Transverse colon (tissue), 4 donors: ENCODE measurements at regions not wholly inside any gene's neighbourhood (a gene's known extent, or its start where the extent isn't known, plus 50 kb on each side); places are given as distances from the start of the nearest gene placed in this dataset.

Experiments used
- DNase-seq: peaks from one replicate; pipeline ENCODE4 v3.0.0-alpha.2; 2019
- H3K27ac ChIP-seq, 4 donors: fragments of 200-600 bp; sonication (generic); 2 replicates each; pipeline ENCODE4 v1.5.1; 2016 to 2018; ENCODE audit warnings: inconsistent platforms in 4 of 4
- H3K27me3 ChIP-seq: fragments of 200-600 bp; sonication (generic); 2 replicates; pipeline ENCODE4 v1.5.1; 2017; ENCODE audit warnings: inconsistent platforms
- H3K36me3 ChIP-seq, 4 donors: fragments of 200-600 bp; sonication (generic); 2 replicates each; pipeline ENCODE4 v1.5.1; 2017 to 2019; ENCODE audit warnings: inconsistent platforms in 4 of 4
- H3K4me1 ChIP-seq, 4 donors: fragments of 200-600 bp; sonication (generic); 2 replicates each; pipeline ENCODE4 v1.5.1; 2017 to 2020; ENCODE audit warnings: inconsistent platforms in 4 of 4
- H3K4me3 ChIP-seq, 4 donors: fragments of 200-600 bp; sonication (generic); 1 replicate in 1 of 4; 2 replicates in 3 of 4; pipeline versions ENCODE4 v1.5.1 to v1.6.1; 2017 to 2019; ENCODE audit warnings: inconsistent platforms in 4 of 4
- H3K9me3 ChIP-seq, 2 donors: fragments of 200-600 bp; sonication (generic); 2 replicates each; pipeline ENCODE4 v1.5.1; 2017 to 2019; ENCODE audit warnings: inconsistent platforms in 2 of 2
- EP300 ChIP-seq: sonication (generic); formaldehyde crosslinking; IDR thresholded peaks from one replicate; pipeline ENCODE4 v1.6.1; 2017; ENCODE audit warnings: antibody characterized with exemption, low read depth
- POLR2A ChIP-seq: fragments of 450-650 bp; IDR thresholded peaks from one replicate; pipeline ENCODE4 v1.6.1; 2016; ENCODE audit warnings: antibody characterized with exemption, mild to moderate bottlenecking, moderate library complexity
- POLR2AphosphoS5 ChIP-seq, 3 donors: sonication (generic); formaldehyde crosslinking; IDR thresholded peaks; one replicate each; pipeline ENCODE4 v1.6.1; 2016; ENCODE audit warnings: antibody characterized with exemption in 3 of 3
- WGBS, 2 donors: methylation state at CpG; one replicate each; pipeline ENCODE4 v1.1.5; 2018; ENCODE audit warnings: low coverage in 1 of 2; 5-methylcytosine and 5-hydroxymethylcytosine counted together
- in situ Hi-C, 4 donors: fragments of 200-750 bp; cut with MboI; loops; one replicate each; pipeline versions ENCODE4 v1.15.0 to v1.15.1; 2017; ENCODE audit warnings: low sequenced_read_pairs in 3 of 4, low pct_ligation_motif_present in 1 of 4, low pct_unique_long_range_greater_than_20kb in 1 of 4
- intact Hi-C: fragments of 100-400 bp; cut with DNase I; formaldehyde crosslinking; loops from one replicate; pipeline ENCODE4 v1.15.1; 2023; ENCODE audit warnings: low total_unique reads
- TF ChIP-seq, protein P1 (sequence below), 5 experiments: fragments of 200-600 bp in 3 of 5; fragments of 450-650 bp in 2 of 5; sonication (generic) in 3 of 5; IDR thresholded peaks; 1 replicate in 2 of 5; 2 replicates in 3 of 5; pipeline ENCODE4 v1.5.1; 2016 to 2017; ENCODE audit warnings: antibody characterized with exemption in 5 of 5, inconsistent platforms in 3 of 5, mild to moderate bottlenecking in 2 of 5, moderate library complexity in 1 of 5

DNA sequence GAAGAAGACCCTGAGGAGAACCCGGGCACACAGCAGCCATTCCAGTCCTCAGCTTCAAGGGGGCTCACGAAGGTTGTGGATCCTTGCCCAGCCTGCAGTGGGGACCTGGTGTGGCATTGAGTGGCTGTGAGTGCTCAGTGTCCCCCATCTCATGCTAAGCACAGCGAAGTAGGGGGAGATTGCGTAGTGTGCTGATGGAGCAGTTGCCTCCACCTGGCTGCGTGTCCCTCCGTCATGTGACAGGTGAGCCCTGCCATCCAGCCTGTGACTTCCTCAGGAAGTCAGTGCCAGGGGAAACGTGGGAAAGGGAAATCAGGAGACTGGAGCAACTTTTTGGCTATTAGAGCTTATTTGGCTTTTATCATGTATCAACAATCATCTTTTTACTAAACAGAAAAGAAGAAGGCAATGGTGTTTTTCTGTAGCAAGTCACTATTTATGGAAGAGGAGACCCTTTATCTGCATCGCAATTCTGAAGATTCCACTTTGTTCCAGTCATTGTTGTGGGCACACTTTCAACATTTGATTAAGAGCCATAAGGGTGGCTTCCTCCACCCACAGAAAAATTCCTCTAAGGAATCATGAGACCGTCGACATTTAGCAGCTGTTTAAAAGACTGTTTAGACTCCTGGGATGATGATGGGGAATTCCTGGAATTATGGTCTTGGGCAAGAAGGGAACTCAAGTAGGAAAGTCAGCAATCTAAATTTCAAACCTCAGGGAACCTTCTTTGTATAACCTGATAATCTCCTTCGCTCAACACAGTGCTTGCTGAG is 126.8 kb upstream of the SPATA13 start:
- in situ Hi-C loops: no loop called here
- TF ChIP-seq POLR2AphosphoS5 (IDR thresholded peaks at IDR 0.05) (peak; percentile 41 to 54 (median 46)), EP300 (no peak), POLR2A (no peak)
- TF ChIP-seq, protein P1, sequence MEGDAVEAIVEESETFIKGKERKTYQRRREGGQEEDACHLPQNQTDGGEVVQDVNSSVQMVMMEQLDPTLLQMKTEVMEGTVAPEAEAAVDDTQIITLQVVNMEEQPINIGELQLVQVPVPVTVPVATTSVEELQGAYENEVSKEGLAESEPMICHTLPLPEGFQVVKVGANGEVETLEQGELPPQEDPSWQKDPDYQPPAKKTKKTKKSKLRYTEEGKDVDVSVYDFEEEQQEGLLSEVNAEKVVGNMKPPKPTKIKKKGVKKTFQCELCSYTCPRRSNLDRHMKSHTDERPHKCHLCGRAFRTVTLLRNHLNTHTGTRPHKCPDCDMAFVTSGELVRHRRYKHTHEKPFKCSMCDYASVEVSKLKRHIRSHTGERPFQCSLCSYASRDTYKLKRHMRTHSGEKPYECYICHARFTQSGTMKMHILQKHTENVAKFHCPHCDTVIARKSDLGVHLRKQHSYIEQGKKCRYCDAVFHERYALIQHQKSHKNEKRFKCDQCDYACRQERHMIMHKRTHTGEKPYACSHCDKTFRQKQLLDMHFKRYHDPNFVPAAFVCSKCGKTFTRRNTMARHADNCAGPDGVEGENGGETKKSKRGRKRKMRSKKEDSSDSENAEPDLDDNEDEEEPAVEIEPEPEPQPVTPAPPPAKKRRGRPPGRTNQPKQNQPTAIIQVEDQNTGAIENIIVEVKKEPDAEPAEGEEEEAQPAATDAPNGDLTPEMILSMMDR (IDR thresholded peaks at IDR 0.05): no peak

GRCh38 chr13:24035411-24035810 is 125.1 kb upstream of the SPATA13 start:
- Histone ChIP-seq H3K4me3 (no peak overlapping the region), H3K36me3 (no peaks in the 10 kb centered on the region), H3K27ac (no peak overlapping the region), H3K27me3 (no peaks in the 10 kb centered on the region), H3K4me1 (peaks cover 13 to 40% (median 19%) of the 10 kb centered on the region in 4 donors), H3K9me3 (no peaks in the 10 kb centered on the region)
- intact Hi-C loops (no loop called here), in situ Hi-C loops (no loop called here)
- WGBS, 2 donors: 71 to 81% methylated on average over 2 to 5 of the region's 5 CpGs
- DNase-seq: no peak
- TF ChIP-seq, protein P1 (IDR thresholded peaks at IDR 0.05): no peak
- TF ChIP-seq POLR2AphosphoS5 (IDR thresholded peaks at IDR 0.05) (no peak), EP300 (no peak), POLR2A (no peak)

More for the DNA sequence above, 126.8 kb upstream of the SPATA13 start:
- DNase-seq: no peak
- Histone ChIP-seq H3K36me3 (no peaks in the 10 kb centered on the region), H3K4me3 (no peak overlapping the region), H3K27ac (peak overlapping the region; percentile 18 to 52 (median 42)), H3K9me3 (no peaks in the 10 kb centered on the region), H3K4me1 (peaks cover 10 to 32% (median 11%) of the 10 kb centered on the region in 4 donors), H3K27me3 (no peaks in the 10 kb centered on the region)
- intact Hi-C loops: no loop called here
- WGBS, 2 donors: 68 to 84% methylated on average over 3 to 11 of the region's 11 CpGs

DNA sequence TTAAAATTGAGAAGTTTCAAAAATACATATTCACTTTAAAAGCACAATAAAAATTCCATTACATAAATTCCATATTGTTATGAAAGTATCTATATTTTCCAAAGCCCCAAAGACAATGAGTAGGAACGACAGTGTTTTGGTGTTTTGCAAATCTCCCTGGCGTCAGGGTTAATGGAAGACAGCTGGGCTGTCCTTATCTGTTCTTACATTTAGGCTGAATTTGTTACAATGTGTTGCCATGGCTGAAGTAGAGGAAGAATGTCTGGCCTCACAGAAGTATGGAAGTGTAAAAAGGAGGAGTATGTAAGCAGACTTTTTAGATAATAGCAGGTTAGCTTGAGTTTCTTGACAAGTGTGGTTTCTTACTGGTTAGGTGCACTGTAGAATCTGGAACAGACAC is 124.4 kb upstream of the SPATA13 start:
- Histone ChIP-seq H3K4me3 (no peak overlapping the region), H3K36me3 (no peaks in the 10 kb centered on the region), H3K9me3 (no peaks in the 10 kb centered on the region), H3K4me1 (peaks cover 13 to 40% (median 19%) of the 10 kb centered on the region in 4 donors), H3K27ac (no peak overlapping the region), H3K27me3 (no peaks in the 10 kb centered on the region)
- intact Hi-C loops: no loop called here
- no peak for TF ChIP-seq POLR2A
- TF ChIP-seq, protein P1 (IDR thresholded peaks at IDR 0.05): no peak
- no peak for TF ChIP-seq POLR2AphosphoS5 (IDR thresholded peaks at IDR 0.05)
- no peak for TF ChIP-seq EP300
- in situ Hi-C loops: no loop called here
- WGBS, 2 donors: 71 to 90% methylated on average over 2 of the region's 2 CpGs
- DNase-seq: no peak

DNA sequence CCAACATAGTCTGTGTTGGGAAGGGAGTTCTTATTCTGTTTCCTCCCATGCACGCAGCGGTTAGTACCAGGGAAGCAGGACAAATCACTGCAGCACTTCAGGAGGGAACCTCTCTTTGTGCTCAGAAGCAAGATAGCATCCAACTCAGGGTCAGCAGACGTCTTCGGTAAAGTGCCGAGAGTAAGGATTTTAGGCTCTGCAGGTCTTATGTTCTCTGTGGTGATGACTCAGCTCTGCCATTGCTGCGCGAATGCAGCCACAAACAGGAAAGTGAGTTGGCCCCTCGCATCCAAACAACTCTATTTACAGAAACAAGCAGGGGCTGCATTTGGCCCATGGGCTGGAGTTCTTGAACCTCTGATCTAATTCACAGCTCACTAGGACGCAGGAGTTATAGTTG is 122.1 kb upstream of the SPATA13 start:
- no peak overlapping the region for H3K4me3 ChIP-seq
- intact Hi-C loops (no loop called here), in situ Hi-C loops (no loop called here)
- no peaks in the 10 kb centered on the region for H3K27me3 ChIP-seq
- H3K27ac ChIP-seq: peak overlapping the region; percentile 22 to 40 (median 32)
- no peaks in the 10 kb centered on the region for H3K9me3 ChIP-seq
- H3K4me1 ChIP-seq: peaks cover 7 to 26% (median 16%) of the 10 kb centered on the region in 4 donors
- no peak for TF ChIP-seq POLR2A
- TF ChIP-seq, protein P1 (IDR thresholded peaks at IDR 0.05): no peak
- TF ChIP-seq POLR2AphosphoS5 (IDR thresholded peaks at IDR 0.05): no peak
- TF ChIP-seq EP300: no peak
- 24% methylated on average over 9 of the region's 9 CpGs; no CpG with 5 or more reads in 1 of the 2 donors for WGBS, 2 donors
- no peak for DNase-seq
- no peaks in the 10 kb centered on the region for H3K36me3 ChIP-seq
